RKO (cell line): ENCODE measurements at regions not wholly inside any gene's neighbourhood (a gene's known extent, or its start where the extent isn't known, plus 50 kb on each side); places are given as distances from the start of the nearest gene placed in this dataset.

Experiments
- DNase-seq: peaks from one replicate; pipeline ENCODE4 v3.0.0-alpha.2; 2016; ENCODE audit warnings: low spot score

DNA sequence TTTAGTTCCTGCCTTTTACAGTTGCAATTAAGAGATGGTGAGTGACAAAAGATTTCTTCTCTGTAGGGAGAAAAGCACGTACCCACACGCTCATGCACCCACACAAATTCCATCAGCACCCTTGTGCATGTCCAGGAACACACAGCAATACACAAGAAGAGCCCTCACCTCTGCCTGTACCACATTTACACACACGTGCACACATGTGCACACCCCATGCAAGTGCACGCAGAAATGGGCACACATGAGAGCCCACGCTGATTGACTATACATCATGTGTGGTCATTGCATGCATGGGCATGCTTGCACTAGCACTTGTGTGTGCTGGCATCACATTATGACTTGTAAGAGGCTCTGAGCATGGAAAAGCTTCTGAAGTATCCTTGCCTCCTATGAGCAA lies 70.5 kb downstream of the SERPINA3 start:
- DNase-seq = no peak

GRCh38 chr14:94682061-94682516 lies 69.9 kb downstream of the SERPINA3 start:
- DNase-seq = no peak

- DNase-seq = peak; percentile 58
Observed at GRCh38 chr14:94681300-94682060, 69.3 kb downstream of the SERPINA3 start.

- no peak for DNase-seq
Observed at GRCh38 chr14:94680862-94681288, 68.7 kb downstream of the SERPINA3 start.

DNA sequence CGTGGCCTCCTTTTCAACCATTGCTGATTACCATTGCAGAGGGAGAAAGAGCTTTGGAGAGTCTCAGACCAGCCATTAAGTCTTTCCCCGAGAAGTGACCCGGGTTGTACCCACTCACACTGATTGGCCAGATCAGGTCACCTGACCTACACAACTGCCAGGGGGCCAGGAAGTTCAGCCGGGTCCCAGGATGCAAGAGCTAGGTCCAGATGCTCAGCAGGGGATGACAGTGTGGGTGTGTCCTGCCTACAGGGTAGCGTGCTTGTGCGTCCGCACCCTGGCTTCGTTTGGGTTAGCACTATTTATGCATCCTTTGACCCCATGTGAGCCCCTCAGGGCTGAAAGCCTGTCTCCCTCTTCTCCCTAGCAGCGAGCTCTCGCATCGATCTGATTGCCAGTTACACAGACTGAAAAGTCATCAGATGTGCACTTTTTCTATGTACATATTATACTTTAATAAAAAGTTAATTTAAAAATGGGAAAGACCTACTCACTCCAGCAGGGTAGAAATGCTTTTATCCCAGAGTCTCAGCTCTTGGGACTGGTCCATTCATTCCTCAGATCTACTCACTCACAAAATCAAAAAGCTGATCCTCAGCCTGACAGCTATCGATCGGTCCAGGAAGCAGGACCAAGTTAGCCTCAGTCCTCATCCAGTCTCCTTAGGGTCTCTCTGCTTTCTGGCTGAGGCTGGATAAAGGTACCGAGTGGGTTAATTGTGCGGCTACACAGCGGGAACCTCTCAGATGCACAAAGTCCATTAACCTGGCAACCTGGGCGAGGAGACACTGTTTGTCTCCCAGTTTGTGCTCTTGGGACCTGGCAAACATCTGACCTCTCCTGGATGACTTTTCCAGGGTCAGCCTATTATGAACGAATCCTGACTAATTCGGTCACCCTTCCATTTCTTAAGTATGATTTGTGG lies 68.0 kb downstream of the SERPINA3 start:
- DNase-seq = no peak

DNA sequence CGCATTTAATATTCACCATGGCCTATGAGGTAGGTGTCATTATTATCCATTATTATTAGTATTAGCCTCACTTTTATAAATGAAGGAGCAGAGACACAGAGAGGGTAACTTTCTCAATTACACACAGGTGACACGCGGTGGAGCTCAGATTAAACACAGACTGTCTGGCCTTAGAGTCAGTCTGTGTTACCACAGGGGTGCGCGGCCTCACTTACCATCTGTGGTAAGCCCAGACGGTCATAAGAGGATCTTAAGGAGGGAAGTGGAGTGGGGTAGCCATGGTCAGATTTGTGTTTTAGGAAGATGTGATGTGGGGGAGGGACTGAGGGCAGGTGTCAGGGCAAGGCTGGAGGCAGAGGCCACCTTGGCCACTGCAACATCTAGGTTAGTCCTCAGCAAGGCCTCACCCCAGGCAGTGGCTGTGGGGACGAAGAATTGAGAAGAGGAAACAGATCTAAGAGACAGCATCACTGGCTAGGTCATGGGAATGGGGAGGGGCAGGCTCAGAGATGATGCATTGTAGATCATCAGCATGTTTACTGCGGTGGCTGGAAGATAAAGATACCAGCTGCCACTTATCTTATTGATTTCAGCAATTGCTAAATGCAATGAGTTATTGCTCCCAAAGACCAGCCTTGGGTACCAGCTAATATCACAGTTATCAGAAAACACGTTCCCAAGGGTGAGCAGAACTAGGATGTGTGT lies 67.1 kb downstream of the SERPINA3 start:
- no peak for DNase-seq

DNA sequence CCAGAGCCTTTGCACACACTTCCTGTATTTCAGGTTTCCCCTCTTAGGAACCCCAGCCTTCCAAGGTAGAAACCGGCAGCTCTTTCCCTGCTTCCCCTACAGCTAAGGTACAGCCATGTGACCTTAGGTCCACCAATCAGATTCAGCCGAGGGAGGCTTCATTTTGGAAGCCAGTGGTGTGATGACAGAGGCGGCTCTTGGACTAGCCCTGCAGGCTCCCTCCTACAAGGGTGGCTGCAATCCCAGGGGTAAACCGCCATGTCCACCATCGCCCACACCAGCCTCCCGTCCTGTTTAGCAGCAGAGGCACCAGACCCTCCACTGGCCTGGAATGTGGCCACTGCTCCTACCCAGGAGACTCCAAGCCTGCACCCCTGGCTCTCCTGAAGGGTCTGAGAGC lies 65.6 kb downstream of the SERPINA3 start:
- DNase-seq = no peak

DNA sequence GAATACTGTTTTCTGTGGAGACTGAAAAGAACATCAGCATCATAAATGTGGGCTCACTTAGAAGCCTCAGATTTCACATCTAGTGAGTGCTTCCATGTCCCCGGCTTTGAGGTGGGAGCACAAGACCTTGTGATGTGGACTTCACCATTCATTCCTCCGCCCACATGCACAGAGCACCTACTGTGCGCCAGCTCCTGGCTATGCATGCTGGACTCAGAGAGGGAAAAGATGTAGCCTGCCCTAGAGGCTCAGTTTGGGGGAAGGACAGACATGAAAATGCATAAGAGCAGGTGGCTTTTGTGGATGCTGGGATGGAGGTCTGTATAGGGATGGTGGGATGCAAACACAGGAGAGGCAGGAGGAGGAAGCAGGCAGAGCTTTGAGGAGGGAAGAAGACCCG lies 65.0 kb downstream of the SERPINA3 start:
- DNase-seq = no peak

DNA sequence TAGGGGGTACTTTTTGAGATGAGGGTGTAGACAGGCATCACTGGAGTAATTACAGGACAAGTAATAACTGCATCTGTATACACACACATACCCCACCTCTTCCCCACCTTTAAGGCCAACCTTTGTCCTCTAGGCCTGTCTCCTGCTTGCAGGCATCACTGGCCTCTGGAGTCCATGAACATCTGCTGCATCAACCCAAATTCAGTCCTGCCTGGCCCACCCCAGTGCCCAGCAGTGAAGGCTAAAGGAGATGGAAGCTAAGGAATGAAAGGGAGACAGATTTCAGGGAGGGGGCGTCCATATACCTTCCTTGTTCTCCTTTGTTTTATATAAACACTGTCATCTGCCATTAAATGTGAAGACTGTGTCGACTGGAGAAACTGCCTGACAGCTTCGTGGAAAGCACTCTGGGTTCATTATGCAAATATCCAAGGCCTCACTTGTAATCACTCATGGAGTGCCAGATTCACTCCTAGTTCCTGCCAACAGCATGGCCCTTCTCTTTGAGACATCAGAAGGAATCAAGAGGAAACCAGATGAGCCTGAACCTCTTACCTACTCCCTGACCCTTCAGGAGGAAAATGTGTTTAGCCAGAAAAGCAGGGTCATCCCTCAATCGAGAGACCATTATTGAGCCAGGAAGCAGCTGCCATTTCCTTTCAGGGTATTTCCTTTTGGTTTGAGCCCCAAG lies 64.4 kb downstream of the SERPINA3 start:
- DNase-seq = no peak

GRCh38 chr14:94675036-94675435 lies 62.8 kb downstream of the SERPINA3 start:
- DNase-seq = no peak

GRCh38 chr14:94673781-94674231 lies 61.6 kb downstream of the SERPINA3 start:
- DNase-seq = no peak
